A549 (cell line): ENCODE measurements at regions not wholly inside any gene's neighbourhood (a gene's known extent, or its start where the extent isn't known, plus 50 kb on each side); places are given as distances from the start of the nearest gene placed in this dataset.

Source experiments
- ATAC-seq, 2 experiments: fragments of 200-7000 bp in 1 of 2; fragments of >200 bp in 1 of 2; cut with Nextera tagmentation in 1 of 2; cut with Tn5 transposase in 1 of 2; 3 replicates each; pipeline versions ENCODE4 v1.8.0 to v1.9.1; 2018 to 2020; ENCODE audit warnings: mild to moderate bottlenecking in 1 of 2, moderate library complexity in 1 of 2
- CTCF ChIA-PET: fragments of 300-600 bp; sonication (Branson Sonifier 250); formaldehyde crosslinking; extraction: SDS; loops from one replicate; lab custom pipeline; 2021; ENCODE audit warnings: antibody characterized with exemption, inconsistent platforms; lab: Yijun Ruan, JAX
- POLR2A ChIA-PET: fragments of 350-600 bp; formaldehyde crosslinking; extraction: SDS; loops from one replicate; lab custom pipeline; 2021; ENCODE audit warnings: antibody characterized with exemption, inconsistent platforms; lab: Yijun Ruan, JAX
- DNase-seq, 2 experiments: peaks; one replicate each; pipeline versions ENCODE4 v3.0.0 to v3.0.0-alpha.2; 2011 to 2016; ENCODE audit warnings: low read depth in 1 of 2, low spot score in 1 of 2
- FAIRE-seq: peaks from 2 replicates; lab custom pipeline; 2011; peaks lifted over from hg19 to GRCh38; lab: Jason Lieb, UNC
- H3K27ac ChIP-seq, 2 experiments: fragments of >200 bp; sonication (Bioruptor Twin); formaldehyde crosslinking; 3 replicates each; pipeline ENCODE4 v1.5.1; 2016 to 2017
- H3K4me1 ChIP-seq: fragments of >200 bp; sonication (Bioruptor Twin); formaldehyde crosslinking; 3 replicates; pipeline ENCODE4 v1.6.1; 2016
- H3K4me2 ChIP-seq: fragments of >200 bp; sonication (Bioruptor Twin); formaldehyde crosslinking; 3 replicates; pipeline ENCODE4 v1.6.1; 2016
- H3K4me3 ChIP-seq: fragments of >200 bp; sonication (Bioruptor Twin); formaldehyde crosslinking; 3 replicates; pipeline ENCODE4 v1.5.1; 2016
- H3K9me3 ChIP-seq: fragments of >200 bp; sonication (Bioruptor Twin); formaldehyde crosslinking; 3 replicates; pipeline ENCODE4 v1.6.1; 2016
- BHLHE40 ChIP-seq: IDR thresholded peaks from 2 replicates; pipeline ENCODE4 v1.6.1; 2012; ENCODE audit warnings: low read depth, low read length, inconsistent platforms
- CBX2 ChIP-seq: fragments of 200-600 bp; sonication (generic); IDR thresholded peaks from 2 replicates; pipeline ENCODE4 v1.6.1; 2016; ENCODE audit warnings: low read depth, mild to moderate bottlenecking, borderline replicate concordance
- CHD2 ChIP-seq: fragments of 150-350 bp; IDR thresholded peaks from 2 replicates; pipeline ENCODE4 v1.6.1; 2014; ENCODE audit warnings: low read length; ENCODE audit not compliant: partially characterized antibody
- CHD4 ChIP-seq: fragments of 200-600 bp; sonication (generic); IDR thresholded peaks from 2 replicates; pipeline ENCODE4 v1.6.1; 2016; ENCODE audit warnings: antibody characterized with exemption, mild to moderate bottlenecking, borderline replicate concordance
- FOSB ChIP-seq: fragments of 250-450 bp; sonication (Bioruptor Pico); IDR thresholded peaks from 2 replicates; pipeline ENCODE4 v1.5.0; 2020; ENCODE audit warnings: mild to moderate bottlenecking, moderate library complexity
- FOXS1 ChIP-seq: fragments of 250-450 bp; sonication (Bioruptor Pico); IDR thresholded peaks from 2 replicates; pipeline ENCODE4 v1.5.0; 2020; ENCODE audit warnings: mild to moderate bottlenecking, moderate library complexity
- HEYL ChIP-seq: fragments of 250-450 bp; sonication (Bioruptor Pico); IDR thresholded peaks from 2 replicates; pipeline ENCODE4 v1.8.0; 2021; ENCODE audit warnings: mild to moderate bottlenecking, moderate library complexity
- HOXA7 ChIP-seq: fragments of 250-450 bp; sonication (Bioruptor Pico); IDR thresholded peaks from 2 replicates; pipeline ENCODE4 v1.5.0; 2020; ENCODE audit warnings: mild to moderate bottlenecking, moderate library complexity
- HOXB5 ChIP-seq: fragments of 250-450 bp; sonication (Bioruptor Pico); IDR thresholded peaks from 2 replicates; pipeline ENCODE4 v1.5.0; 2020; ENCODE audit warnings: mild to moderate bottlenecking, moderate library complexity
- JUN ChIP-seq, 2 experiments: fragments of >200 bp; sonication (Bioruptor Twin); formaldehyde crosslinking; IDR thresholded peaks; 2 replicates in 1 of 2; 3 replicates in 1 of 2; pipeline ENCODE4 v1.6.1; 2016 to 2017
- KDM5A ChIP-seq: fragments of 200-600 bp; sonication (generic); IDR thresholded peaks from 2 replicates; pipeline ENCODE4 v1.6.1; 2016; ENCODE audit warnings: antibody characterized with exemption, mild to moderate bottlenecking
- MAFK ChIP-seq: fragments of 450-650 bp; IDR thresholded peaks from 2 replicates; pipeline ENCODE4 v1.6.1; 2014; ENCODE audit not compliant: partially characterized antibody
- NPAS2 ChIP-seq: fragments of 250-450 bp; sonication (Bioruptor Pico); IDR thresholded peaks from 2 replicates; pipeline ENCODE4 v1.8.0; 2022; ENCODE audit warnings: mild to moderate bottlenecking, moderate library complexity, borderline replicate concordance
- PHF8 ChIP-seq: fragments of 200-600 bp; sonication (generic); IDR thresholded peaks from 2 replicates; pipeline ENCODE4 v1.6.1; 2016; ENCODE audit warnings: low read depth, mild to moderate bottlenecking, antibody characterized with exemption, moderate library complexity, borderline replicate concordance
- POLR2AphosphoS2 ChIP-seq: conservative IDR thresholded peaks from 2 replicates; pipeline ENCODE4 v1.6.1; 2012; ENCODE audit warnings: low read length, improper control_type of control experiment, inconsistent platforms
- RAD21 ChIP-seq, 2 experiments: fragments of >200 bp in 1 of 2; sonication (Bioruptor Twin) in 1 of 2; formaldehyde crosslinking in 1 of 2; IDR thresholded peaks in 1 of 2; conservative IDR thresholded peaks in 1 of 2; 2 replicates in 1 of 2; 3 replicates in 1 of 2; pipeline ENCODE4 v1.6.1; 2012 to 2018; ENCODE audit warnings: inconsistent platforms in 1 of 2
- RCOR1 ChIP-seq: fragments of 150-350 bp; IDR thresholded peaks from 2 replicates; pipeline ENCODE4 v1.6.1; 2014; ENCODE audit warnings: antibody characterized with exemption, low read length, low read depth
- RFX5 ChIP-seq: fragments of 450-650 bp; IDR thresholded peaks from 2 replicates; pipeline ENCODE4 v1.7.1; 2014; ENCODE audit warnings: antibody characterized with exemption, mild to moderate bottlenecking, moderate library complexity
- RNF2 ChIP-seq: fragments of 200-600 bp; sonication (generic); IDR thresholded peaks from 2 replicates; pipeline ENCODE4 v1.6.1; 2016; ENCODE audit warnings: low read depth, mild to moderate bottlenecking, antibody characterized with exemption, moderate library complexity, borderline replicate concordance
- SREBF2 ChIP-seq: fragments of 450-650 bp; IDR thresholded peaks from 2 replicates; pipeline ENCODE4 v1.6.1; 2014; ENCODE audit warnings: mild to moderate bottlenecking, moderate library complexity
- ZC3H11A ChIP-seq: fragments of 450-650 bp; IDR thresholded peaks from 2 replicates; pipeline ENCODE4 v1.6.1; 2014; ENCODE audit warnings: antibody characterized with exemption, mild to moderate bottlenecking
- ZFP36 ChIP-seq: fragments of 450-650 bp; IDR thresholded peaks from 2 replicates; pipeline ENCODE4 v1.6.1; 2014; ENCODE audit warnings: borderline replicate concordance; ENCODE audit not compliant: partially characterized antibody
- ZNF302 ChIP-seq: fragments of 250-450 bp; sonication (Bioruptor Pico); IDR thresholded peaks from 2 replicates; pipeline ENCODE4 v1.9.0; 2021; ENCODE audit warnings: inconsistent platforms, mild to moderate bottlenecking, moderate library complexity
- ZSCAN20 ChIP-seq: fragments of 250-450 bp; sonication (Bioruptor Pico); IDR thresholded peaks from 2 replicates; pipeline ENCODE4 v1.8.0; 2022; ENCODE audit warnings: mild to moderate bottlenecking, moderate library complexity
- WGBS: methylation state at CpG from one replicate; pipeline ENCODE4 v1.1.6; 2017; ENCODE audit errors: missing lambda C conversion rate; 5-methylcytosine and 5-hydroxymethylcytosine counted together
- TF ChIP-seq, protein P1 (sequence below): IDR thresholded peaks from 2 replicates; pipeline ENCODE4 v1.6.1; 2012
- TF ChIP-seq, protein P2 (sequence below): fragments of 250-450 bp; sonication (Bioruptor Pico); IDR thresholded peaks from 2 replicates; pipeline ENCODE4 v1.5.0; 2021; ENCODE audit warnings: mild to moderate bottlenecking, moderate library complexity, borderline replicate concordance
- TF ChIP-seq, protein P3 (sequence below): IDR thresholded peaks from 2 replicates; pipeline ENCODE4 v1.6.1; 2012; ENCODE audit warnings: low read depth, borderline replicate concordance
- TF ChIP-seq, protein P4 (sequence below): IDR thresholded peaks from 2 replicates; pipeline ENCODE4 v1.6.1; 2012

DNA sequence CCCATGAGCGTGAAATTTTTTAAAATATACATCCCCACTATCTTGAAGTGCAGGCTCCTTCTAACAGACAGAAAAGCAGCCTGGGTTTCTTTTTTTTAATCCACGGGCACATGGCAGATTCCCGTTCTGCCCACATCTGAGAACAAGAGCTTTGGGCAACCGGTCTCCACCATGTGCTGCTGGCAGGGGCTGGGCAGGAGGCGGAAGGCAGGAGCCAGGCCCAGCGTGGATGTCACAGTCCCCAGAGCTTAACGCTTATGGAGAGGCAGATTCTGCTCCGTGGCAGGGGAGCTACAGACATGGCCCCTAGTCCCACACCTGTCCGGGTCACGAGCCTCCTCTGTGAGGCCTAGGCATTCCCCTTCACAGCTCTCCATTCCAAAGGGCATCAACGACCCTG is 503.0 kb upstream of the MYT1L start:
- DNase-seq = no peak
- TF ChIP-seq, protein P1, sequence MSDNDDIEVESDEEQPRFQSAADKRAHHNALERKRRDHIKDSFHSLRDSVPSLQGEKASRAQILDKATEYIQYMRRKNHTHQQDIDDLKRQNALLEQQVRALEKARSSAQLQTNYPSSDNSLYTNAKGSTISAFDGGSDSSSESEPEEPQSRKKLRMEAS = no peak
- no peak for TF ChIP-seq RNF2
- no peak for TF ChIP-seq FOSB
- TF ChIP-seq CBX2 = no peak
- TF ChIP-seq, protein P2, sequence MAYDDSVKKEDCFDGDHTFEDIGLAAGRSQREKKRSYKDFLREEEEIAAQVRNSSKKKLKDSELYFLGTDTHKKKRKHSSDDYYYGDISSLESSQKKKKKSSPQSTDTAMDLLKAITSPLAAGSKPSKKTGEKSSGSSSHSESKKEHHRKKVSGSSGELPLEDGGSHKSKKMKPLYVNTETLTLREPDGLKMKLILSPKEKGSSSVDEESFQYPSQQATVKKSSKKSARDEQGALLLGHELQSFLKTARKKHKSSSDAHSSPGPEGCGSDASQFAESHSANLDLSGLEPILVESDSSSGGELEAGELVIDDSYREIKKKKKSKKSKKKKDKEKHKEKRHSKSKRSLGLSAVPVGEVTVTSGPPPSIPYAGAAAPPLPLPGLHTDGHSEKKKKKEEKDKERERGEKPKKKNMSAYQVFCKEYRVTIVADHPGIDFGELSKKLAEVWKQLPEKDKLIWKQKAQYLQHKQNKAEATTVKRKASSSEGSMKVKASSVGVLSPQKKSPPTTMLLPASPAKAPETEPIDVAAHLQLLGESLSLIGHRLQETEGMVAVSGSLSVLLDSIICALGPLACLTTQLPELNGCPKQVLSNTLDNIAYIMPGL (CRISPR knock-in tag) = no peak
- no peak for TF ChIP-seq CHD4
- no peak for TF ChIP-seq ZNF302 (CRISPR knock-in tag)
- TF ChIP-seq KDM5A = no peak
- TF ChIP-seq, protein P3, sequence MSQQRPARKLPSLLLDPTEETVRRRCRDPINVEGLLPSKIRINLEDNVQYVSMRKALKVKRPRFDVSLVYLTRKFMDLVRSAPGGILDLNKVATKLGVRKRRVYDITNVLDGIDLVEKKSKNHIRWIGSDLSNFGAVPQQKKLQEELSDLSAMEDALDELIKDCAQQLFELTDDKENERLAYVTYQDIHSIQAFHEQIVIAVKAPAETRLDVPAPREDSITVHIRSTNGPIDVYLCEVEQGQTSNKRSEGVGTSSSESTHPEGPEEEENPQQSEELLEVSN = no peak
- CTCF ChIA-PET = no interaction called here
- no peak overlapping the region for H3K4me3 ChIP-seq
- H3K4me2 ChIP-seq = no peak overlapping the region
- H3K9me3 ChIP-seq = no peaks in the 10 kb centered on the region
- no peaks in the 10 kb centered on the region for H3K4me1 ChIP-seq
- no peak for ATAC-seq
- POLR2A ChIA-PET = no interaction called here
- 13% methylated on average over 10 of the region's 11 CpGs for WGBS
- H3K27ac ChIP-seq = no peak overlapping the region
- no peak for FAIRE-seq

DNA sequence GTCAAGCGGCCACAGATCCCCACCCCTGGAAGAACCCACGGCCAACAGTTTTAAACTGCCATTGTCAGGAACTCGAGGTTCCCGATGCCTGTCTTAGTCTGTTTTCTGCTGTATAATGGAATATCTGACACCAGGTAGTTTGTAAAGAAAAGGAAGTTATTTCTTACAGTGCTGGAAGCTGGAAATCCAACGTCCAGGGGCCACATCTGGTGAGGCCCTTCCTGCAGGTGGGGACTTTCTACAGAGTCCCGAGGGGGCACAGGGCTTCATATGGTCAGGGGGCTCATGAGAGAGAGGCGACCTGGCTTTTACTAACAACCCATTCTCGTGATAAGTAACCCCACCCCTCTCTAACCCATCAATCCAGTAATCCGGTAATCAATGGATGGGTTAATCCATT is 501.6 kb upstream of the MYT1L start:
- 6% methylated on average over 9 of the region's 9 CpGs for WGBS
- H3K9me3 ChIP-seq = no peaks in the 10 kb centered on the region
- POLR2A ChIA-PET = no interaction called here
- ATAC-seq (no peak), FAIRE-seq (no peak), DNase-seq (no peak)
- no peak overlapping the region for H3K4me3 ChIP-seq
- H3K4me1 ChIP-seq = no peaks in the 10 kb centered on the region
- no peak overlapping the region for H3K27ac ChIP-seq
- TF ChIP-seq CHD4 = no peak
- no peak for TF ChIP-seq PHF8
- no peak for TF ChIP-seq MAFK
- no peak for TF ChIP-seq HEYL (CRISPR knock-in tag)
- TF ChIP-seq RFX5 = no peak
- no peak for TF ChIP-seq ZFP36
- TF ChIP-seq RAD21 (conservative IDR thresholded peaks at IDR 0.05 in 1 of 2, IDR thresholded peaks at IDR 0.05 in 1 of 2) = no peak
- no peak for TF ChIP-seq JUN (IDR thresholded peaks at IDR 0.05)
- no peak for TF ChIP-seq ZC3H11A
- no peak for TF ChIP-seq NPAS2 (CRISPR knock-in tag)
- no peak for TF ChIP-seq BHLHE40
- no peak for TF ChIP-seq POLR2AphosphoS2
- TF ChIP-seq, protein P3 = no peak
- no peak for TF ChIP-seq RCOR1
- H3K4me2 ChIP-seq = no peak overlapping the region
- CTCF ChIA-PET = no interaction called here

DNA sequence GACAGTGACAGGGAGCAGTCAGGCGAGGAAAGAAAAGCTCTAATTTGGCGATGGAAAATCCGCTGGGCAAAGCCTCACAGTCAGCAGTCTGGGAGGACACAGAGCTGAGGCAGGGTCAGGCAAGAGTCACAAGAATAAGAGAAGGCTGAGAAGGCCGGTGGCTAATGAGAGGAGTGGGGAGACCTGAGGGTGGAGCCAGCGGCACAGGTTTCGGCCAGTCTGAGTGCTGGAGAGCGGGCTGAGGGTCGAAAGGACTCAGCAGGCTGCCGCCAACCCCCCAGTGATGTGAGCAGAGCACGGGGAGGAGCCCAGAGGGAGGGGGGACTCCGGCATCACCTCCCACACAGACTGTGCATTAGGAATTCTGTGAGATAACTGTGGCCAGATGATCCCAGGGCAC is 500.6 kb upstream of the MYT1L start:
- WGBS = 14% methylated on average over 11 of the region's 11 CpGs
- POLR2A ChIA-PET = no interaction called here
- H3K4me2 ChIP-seq = no peak overlapping the region
- no peak overlapping the region for H3K27ac ChIP-seq
- DNase-seq (no peak), FAIRE-seq (no peak), ATAC-seq (no peak)
- no peaks in the 10 kb centered on the region for H3K9me3 ChIP-seq
- H3K4me1 ChIP-seq = no peaks in the 10 kb centered on the region
- CTCF ChIA-PET = no interaction called here
- H3K4me3 ChIP-seq = no peak overlapping the region
- no peak for TF ChIP-seq ZSCAN20 (CRISPR knock-in tag)
- no peak for TF ChIP-seq PHF8
- TF ChIP-seq CBX2 = no peak
- no peak for TF ChIP-seq CHD2
- TF ChIP-seq FOXS1 = no peak
- TF ChIP-seq HOXB5 (CRISPR knock-in tag) = no peak
- no peak for TF ChIP-seq HOXA7
- TF ChIP-seq, protein P4, sequence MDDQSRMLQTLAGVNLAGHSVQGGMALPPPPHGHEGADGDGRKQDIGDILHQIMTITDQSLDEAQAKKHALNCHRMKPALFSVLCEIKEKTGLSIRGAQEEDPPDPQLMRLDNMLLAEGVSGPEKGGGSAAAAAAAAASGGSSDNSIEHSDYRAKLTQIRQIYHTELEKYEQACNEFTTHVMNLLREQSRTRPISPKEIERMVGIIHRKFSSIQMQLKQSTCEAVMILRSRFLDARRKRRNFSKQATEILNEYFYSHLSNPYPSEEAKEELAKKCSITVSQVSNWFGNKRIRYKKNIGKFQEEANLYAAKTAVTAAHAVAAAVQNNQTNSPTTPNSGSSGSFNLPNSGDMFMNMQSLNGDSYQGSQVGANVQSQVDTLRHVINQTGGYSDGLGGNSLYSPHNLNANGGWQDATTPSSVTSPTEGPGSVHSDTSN = no peak
- TF ChIP-seq RCOR1 = no peak
- TF ChIP-seq ZC3H11A = no peak
- no peak for TF ChIP-seq SREBF2
- TF ChIP-seq, protein P2 (CRISPR knock-in tag) = no peak
- no peak for TF ChIP-seq MAFK
